HCT116 (cell line): ENCODE measurements at regions not wholly inside any gene's neighbourhood (a gene's known extent, or its start where the extent isn't known, plus 50 kb on each side); places are given as distances from the start of the nearest gene placed in this dataset.

ENCODE experiments used
- ATAC-seq: fragments of 200-7000 bp; cut with Tn5 transposase; 2 replicates; pipeline ENCODE4 v1.9.1; 2020; ENCODE audit warnings: mild to moderate bottlenecking, moderate library complexity
- BruUV-seq: library from RNA; stranded (reverse); fragments of 400-500 nt; replicated peaks from 2 replicates; lab custom pipeline; 2021; lab: Mats Ljungman, UMichigan
- CTCF ChIA-PET: fragments of 300-600 bp; sonication (Branson Sonifier 250); formaldehyde crosslinking; loops from one replicate; lab custom pipeline; 2021; ENCODE audit warnings: antibody characterized with exemption; lab: Charles Lee
- POLR2A ChIA-PET: fragments of 300-600, 350-600 bp; sonication (Branson Sonifier 250); formaldehyde crosslinking; loops from one replicate; lab custom pipeline; 2021; ENCODE audit warnings: antibody characterized with exemption; lab: Charles Lee
- RAD21 ChIA-PET, 2 experiments: fragments of 300-600 bp; sonication (Branson Sonifier 250); formaldehyde crosslinking; loops; one replicate each; lab custom pipeline; 2023; ENCODE audit warnings: low total read pairs in 2 of 2; ENCODE audit not compliant: uncharacterized antibody in 2 of 2, unreplicated experiment in 2 of 2, low non-redundant PET in 1 of 2; lab: Charles Lee
- DNase-seq: peaks from one replicate; pipeline ENCODE4 v3.0.0-alpha.2; 2010; ENCODE audit warnings: low read depth, low spot score
- H2AFZ ChIP-seq: fragments of 200-600 bp; shearing (Covaris generic), sonication (generic); 2 replicates; pipeline ENCODE4 v1.6.1; 2017; ENCODE audit warnings: low read depth, mixed run types, mixed read lengths, antibody characterized with exemption, low read length; ENCODE audit not compliant: poor library complexity, severe bottlenecking
- H3K27ac ChIP-seq: 2 replicates; pipeline ENCODE4 v1.5.1; 2012; ENCODE audit warnings: low read depth, low read length
- H3K27me3 ChIP-seq: fragments of 200-600 bp; sonication (generic); 2 replicates; pipeline ENCODE4 v1.6.1; 2016; ENCODE audit warnings: mixed run types, low read length, mixed read lengths; ENCODE audit not compliant: insufficient read depth
- H3K36me3 ChIP-seq, 2 experiments: fragments of 200-500 bp in 1 of 2; fragments of 200-600 bp in 1 of 2; sonication (Bioruptor generic) in 1 of 2; sonication (generic) in 1 of 2; 2 replicates each; pipeline versions ENCODE4 v1.5.1 to v1.6.1; 2014 to 2016; ENCODE audit warnings: low read length in 2 of 2, inconsistent platforms in 1 of 2, mixed read lengths in 1 of 2, mixed run types in 1 of 2; ENCODE audit not compliant: insufficient read depth in 2 of 2, control insufficient read depth in 1 of 2
- H3K4me1 ChIP-seq, 2 experiments: fragments of 200-600 bp in 1 of 2; sonication (generic) in 1 of 2; 2 replicates each; pipeline versions ENCODE4 v1.5.1 to v1.6.1; 2012 to 2017; ENCODE audit warnings: low read length in 2 of 2, inconsistent platforms in 1 of 2, mild to moderate bottlenecking in 1 of 2, mixed read lengths in 1 of 2, mixed run types in 1 of 2, moderate library complexity in 1 of 2; ENCODE audit not compliant: insufficient read depth in 2 of 2, control insufficient read depth in 1 of 2
- H3K4me2 ChIP-seq: fragments of 200-600 bp; sonication (generic); 2 replicates; pipeline ENCODE4 v1.6.1; 2017; ENCODE audit warnings: mixed run types, low read length, mixed read lengths
- H3K4me3 ChIP-seq, 2 experiments: fragments of 200-600 bp in 1 of 2; sonication (generic) in 1 of 2; replicated peaks in 1 of 2; 2 replicates each; pipeline ENCODE4 v1.5.1; 2011 to 2016; ENCODE audit warnings: low read length in 2 of 2, control low read depth in 1 of 2, low read depth in 1 of 2, mild to moderate bottlenecking in 1 of 2, mixed read lengths in 1 of 2, mixed run types in 1 of 2
- H3K79me2 ChIP-seq: fragments of 200-600 bp; sonication (generic); 2 replicates; pipeline ENCODE4 v1.6.1; 2017; ENCODE audit warnings: mild to moderate bottlenecking, mixed run types, low read length, moderate library complexity, mixed read lengths; ENCODE audit not compliant: insufficient read depth
- H3K9ac ChIP-seq: fragments of 200-600 bp; sonication (generic); 2 replicates; pipeline ENCODE4 v1.6.1; 2016; ENCODE audit warnings: low read length, mixed read lengths
- H3K9me2 ChIP-seq: fragments of 200-600 bp; sonication (generic), shearing (Covaris generic); 2 replicates; pipeline ENCODE4 v1.6.1; 2017; ENCODE audit warnings: mixed run types, mild to moderate bottlenecking, moderate library complexity; ENCODE audit not compliant: insufficient read depth
- H3K9me3 ChIP-seq, 2 experiments: fragments of 200-500 bp in 1 of 2; fragments of 200-600 bp in 1 of 2; sonication (Bioruptor generic) in 1 of 2; sonication (generic) in 1 of 2; 2 replicates each; pipeline ENCODE4 v1.6.1; 2014 to 2017; ENCODE audit warnings: low read length in 2 of 2, mixed read lengths in 2 of 2, inconsistent platforms in 1 of 2, low read depth in 1 of 2, mild to moderate bottlenecking in 1 of 2, mixed run types in 1 of 2, moderate library complexity in 1 of 2; ENCODE audit not compliant: control insufficient read depth in 1 of 2, insufficient read depth in 1 of 2
- H4K20me1 ChIP-seq: fragments of 200-600 bp; sonication (generic), shearing (Covaris generic); 2 replicates; pipeline ENCODE4 v1.6.1; 2017; ENCODE audit warnings: mixed run types, mild to moderate bottlenecking, moderate library complexity; ENCODE audit not compliant: insufficient read depth
- CBX3 ChIP-seq: IDR thresholded peaks from 2 replicates; pipeline ENCODE4 v1.6.1; 2012; ENCODE audit warnings: low read depth
- CEBPB ChIP-seq: IDR thresholded peaks from 2 replicates; pipeline ENCODE4 v1.6.1; 2012; ENCODE audit warnings: low read depth
- CTCF ChIP-seq, 3 experiments: fragments of 200-600 bp in 1 of 3; sonication (generic) in 1 of 3; IDR thresholded peaks in 2 of 3; conservative IDR thresholded peaks in 1 of 3; 2 replicates each; pipeline ENCODE4 v1.5.1; 2012 to 2017; ENCODE audit warnings: low read depth in 2 of 3, low read length in 2 of 3, antibody characterized with exemption in 1 of 3, borderline replicate concordance in 1 of 3, control low read depth in 1 of 3, mild to moderate bottlenecking in 1 of 3, mixed read lengths in 1 of 3, mixed run types in 1 of 3, moderate library complexity in 1 of 3; ENCODE audit not compliant: insufficient read depth in 1 of 3
- FOSL1 ChIP-seq: IDR thresholded peaks from 2 replicates; pipeline ENCODE4 v1.6.1; 2012; ENCODE audit warnings: low read depth
- POLR2AphosphoS5 ChIP-seq: IDR thresholded peaks from 2 replicates; pipeline ENCODE4 v1.6.1; 2011; ENCODE audit warnings: mild to moderate bottlenecking, low read depth, low read length, moderate library complexity
- SIN3A ChIP-seq: IDR thresholded peaks from 2 replicates; pipeline ENCODE4 v1.6.1; 2012; ENCODE audit warnings: low read depth
- ZNF274 ChIP-seq: fragments of 200-500 bp; sonication (Bioruptor generic); IDR thresholded peaks from 2 replicates; pipeline ENCODE4 v1.6.1; 2014; ENCODE audit warnings: mild to moderate bottlenecking, low read depth, low read length, inconsistent platforms
- intact Hi-C: fragments of 100-400 bp; cut with micrococcal nuclease; formaldehyde crosslinking; loops from 2 replicates; pipeline ENCODE4 v1.10.0; 2022

GRCh38 chr21:28817871-28818270 is 174.8 kb downstream of the LTN1 start:
- intact Hi-C loops: no loop called here
- Histone ChIP-seq H3K79me2 (no peaks in the 10 kb centered on the region), H4K20me1 (no peaks in the 10 kb centered on the region), H3K4me1 (no peaks in the 10 kb centered on the region), H3K9me2 (no peaks in the 10 kb centered on the region), H3K36me3 (no peaks in the 10 kb centered on the region), H3K9ac (no peak overlapping the region), H3K27me3 (no peaks in the 10 kb centered on the region), H3K27ac (no peak overlapping the region), H3K4me2 (no peak overlapping the region), H3K9me3 (no peaks in the 10 kb centered on the region), H2AFZ (no peak overlapping the region), H3K4me3 (no peak overlapping the region)
- DNase-seq (no peak), ATAC-seq (no peak)
- ChIA-PET RAD21 (no interaction called here), CTCF (no interaction called here), POLR2A (no interaction called here)
- TF ChIP-seq ZNF274 (no peak), FOSL1 (no peak), POLR2AphosphoS5 (no peak), CBX3 (no peak)
- no TSS peak for BruUV-seq

GRCh38 chr21:28811860-28812259 is 180.8 kb downstream of the LTN1 start:
- Histone ChIP-seq H3K27me3 (peaks cover 6% of the 10 kb centered on the region; the same call in 1 of the 2 replicates), H3K9ac (no peak overlapping the region), H3K27ac (no peak overlapping the region), H3K36me3 (no peaks in the 10 kb centered on the region), H4K20me1 (no peaks in the 10 kb centered on the region), H3K9me3 (no peaks in the 10 kb centered on the region), H2AFZ (no peak overlapping the region), H3K9me2 (no peaks in the 10 kb centered on the region), H3K79me2 (no peaks in the 10 kb centered on the region), H3K4me2 (no peak overlapping the region), H3K4me1 (no peaks in the 10 kb centered on the region), H3K4me3 (no peak overlapping the region)
- intact Hi-C loops: no loop called here
- TF ChIP-seq SIN3A (no peak), CTCF (IDR thresholded peaks at IDR 0.05 in 2 of 3, conservative IDR thresholded peaks at IDR 0.05 in 1 of 3; ENCODE audit: borderline replicate concordance in 1 of 3, insufficient read depth in 1 of 3, low read depth in 2 of 3, low read length in 2 of 3) (no peak), CEBPB (no peak)
- ChIA-PET RAD21 (no interaction called here), POLR2A (no interaction called here), CTCF (no interaction called here)
- no TSS peak for BruUV-seq
- DNase-seq (no peak), ATAC-seq (no peak)
